HG03457 (cell line): ENCODE measurements at regions not wholly inside any gene's neighbourhood (a gene's known extent, or its start where the extent isn't known, plus 50 kb on each side); places are given as distances from the start of the nearest gene placed in this dataset.

Experiments
- ATAC-seq: cut with Tn5 transposase; IDR thresholded peaks from one replicate; pipeline ENCODE4 v1.9.1; 2021; ENCODE audit warnings: moderate number of reproducible peaks; ENCODE audit not compliant: unreplicated experiment

DNA sequence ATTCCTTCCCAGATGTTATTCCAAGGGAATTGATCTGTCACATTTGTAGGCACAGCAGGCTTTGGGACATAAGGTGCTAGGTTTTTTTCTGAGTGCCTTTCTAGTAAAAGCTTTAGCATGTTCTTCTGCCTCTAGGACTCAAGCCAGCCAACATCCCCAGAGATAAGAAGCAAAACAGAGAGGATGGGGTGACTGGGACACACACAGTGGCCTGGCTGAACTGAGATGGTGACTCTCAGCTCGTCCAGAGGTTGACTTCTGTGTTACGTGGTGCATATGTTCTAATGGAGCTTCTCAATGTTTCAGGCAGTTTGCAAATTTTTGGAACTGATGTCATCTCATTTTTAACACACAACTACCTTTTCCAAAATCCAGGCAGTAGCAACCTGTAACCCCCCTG is 188.1 kb upstream of the CELF2 start:
- no peak for ATAC-seq

DNA sequence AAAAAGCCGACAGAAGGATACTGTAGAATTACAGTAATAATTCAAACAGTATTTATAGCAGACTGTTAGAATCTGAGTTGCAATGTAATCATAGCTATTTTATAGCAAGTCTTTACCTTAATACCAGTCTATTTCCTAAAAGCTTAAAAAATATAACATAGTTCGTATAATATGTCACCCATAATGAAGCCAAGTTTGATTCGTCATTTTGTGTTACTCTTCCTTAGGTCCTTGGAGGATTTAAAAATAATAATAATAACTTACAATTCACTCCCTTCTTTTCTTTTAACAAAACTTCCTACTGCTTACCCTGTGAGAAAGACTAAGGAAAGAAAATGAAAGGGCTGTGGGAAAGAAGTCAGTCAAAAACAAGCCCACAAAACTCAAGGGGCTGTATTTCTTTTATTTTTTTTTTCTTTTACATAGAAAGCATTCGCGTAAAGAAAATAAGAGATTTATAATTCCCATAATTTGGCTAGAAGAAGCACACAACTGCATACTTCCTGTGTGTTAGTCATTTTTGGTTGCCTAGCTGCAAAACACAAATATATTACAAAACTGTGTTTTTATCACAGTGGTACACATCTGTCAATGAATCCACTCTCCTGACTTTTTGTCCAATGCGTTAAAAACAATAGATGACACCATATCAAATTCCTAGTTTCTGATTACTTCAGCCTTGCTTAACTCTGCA is 187.2 kb upstream of the CELF2 start:
- ATAC-seq, result no peak

DNA sequence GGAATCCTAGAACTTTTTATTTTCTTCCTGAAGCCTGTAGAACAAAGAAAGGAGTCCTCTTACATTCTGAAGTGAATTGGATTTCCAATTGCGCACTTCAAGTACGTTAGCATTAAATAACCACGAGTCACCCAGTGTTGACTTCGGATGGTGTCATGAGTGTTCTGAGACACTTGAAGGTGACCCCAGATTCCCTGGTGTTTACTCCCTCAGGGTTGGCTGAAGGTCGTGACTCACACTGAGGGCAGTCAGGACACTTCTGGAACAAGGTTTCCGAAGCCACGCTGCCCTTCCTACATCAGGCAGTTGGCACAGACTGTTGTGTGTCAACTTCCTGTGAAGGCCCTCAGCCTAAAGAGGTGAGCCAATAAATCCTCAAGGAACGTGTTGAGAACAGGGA is 186.6 kb upstream of the CELF2 start:
- no peak for ATAC-seq

DNA sequence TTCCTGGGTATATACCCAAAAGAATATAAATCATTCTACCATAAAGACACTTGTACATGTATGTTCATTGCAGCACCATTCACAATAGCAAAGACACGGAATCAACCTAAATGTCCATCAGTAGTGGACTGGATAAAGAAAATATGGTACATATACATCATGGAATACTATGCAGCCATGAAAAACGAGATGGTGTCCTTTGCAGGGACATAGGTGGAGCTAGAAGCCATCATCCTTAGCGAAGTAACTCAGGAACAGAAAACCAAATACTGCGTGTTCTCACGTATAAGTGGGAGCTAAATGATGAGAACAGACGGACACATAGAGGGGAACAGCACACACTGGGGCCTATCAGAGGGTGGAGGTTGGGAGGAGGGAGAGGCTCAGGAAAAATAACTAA is 183.7 kb upstream of the CELF2 start:
- ATAC-seq, result no peak

DNA sequence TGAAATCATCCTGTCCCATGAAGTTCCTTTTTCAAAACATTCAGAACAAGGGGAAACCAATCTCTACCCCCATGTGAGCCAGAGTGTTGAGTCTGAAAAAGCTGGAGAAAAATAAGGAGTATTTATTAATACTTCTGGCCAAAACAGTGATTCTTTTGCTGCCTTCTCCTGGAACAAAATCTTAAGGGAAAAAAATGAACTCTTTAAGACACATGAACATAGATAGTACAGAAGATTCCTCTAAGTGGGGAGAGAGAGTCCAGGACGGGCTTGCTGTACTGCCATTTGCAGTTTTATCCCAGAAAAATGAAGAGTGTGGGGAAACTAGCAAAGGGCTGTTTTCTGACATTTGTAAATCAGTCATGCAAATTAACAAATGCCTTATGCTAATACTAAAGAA is 173.4 kb upstream of the CELF2 start:
- no peak for ATAC-seq

DNA sequence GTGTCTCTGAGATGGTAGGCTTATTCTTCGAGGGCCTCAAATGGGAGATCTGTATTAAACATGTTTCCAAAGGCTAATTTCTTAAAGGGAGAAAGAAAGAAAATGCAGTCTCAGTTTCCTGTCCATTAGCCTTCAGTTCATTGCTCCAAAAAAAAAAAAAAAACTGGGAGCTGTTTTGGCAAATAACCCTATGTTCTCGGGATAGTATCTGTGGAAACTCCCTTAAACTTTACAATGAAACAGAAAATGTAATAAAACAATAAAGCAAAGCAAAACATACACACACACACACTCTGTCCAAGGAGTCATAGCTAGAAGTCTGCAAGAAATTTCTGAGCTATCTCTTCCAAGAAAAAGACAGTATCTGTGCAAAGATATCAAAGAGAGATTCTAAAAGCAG is 172.5 kb upstream of the CELF2 start:
- ATAC-seq, result no peak

DNA sequence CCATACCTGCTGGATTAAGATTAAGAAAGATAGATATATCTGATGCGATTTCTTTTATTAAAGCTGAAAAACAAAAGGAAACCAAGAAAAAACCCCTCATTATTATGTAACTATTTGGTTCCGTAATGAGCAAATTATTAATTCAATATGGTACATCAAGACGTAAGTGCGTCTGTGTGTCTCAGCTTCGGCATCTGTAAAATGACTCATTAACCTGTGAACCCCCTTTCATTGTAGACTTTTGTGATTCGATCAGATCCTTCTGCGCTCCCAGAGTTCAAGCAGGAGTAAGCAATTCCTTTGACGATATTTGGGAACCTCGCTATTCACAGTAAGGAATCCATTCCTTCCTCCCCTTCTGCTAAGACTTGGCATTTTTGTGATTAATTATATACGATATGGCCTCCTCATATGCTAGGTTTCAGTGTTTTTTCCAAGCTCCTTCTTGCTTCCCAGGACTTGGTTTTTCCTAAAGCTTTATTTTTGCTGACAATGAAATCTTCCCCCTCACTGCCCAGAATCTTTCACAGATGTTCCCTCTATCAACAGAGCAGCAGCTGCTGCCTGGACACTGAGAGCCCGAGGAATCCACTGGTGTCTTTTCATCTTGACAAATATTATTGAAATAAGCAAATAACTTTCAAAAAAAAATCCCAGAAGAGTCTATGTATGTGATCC is 171.7 kb upstream of the CELF2 start:
- ATAC-seq, result no peak

DNA sequence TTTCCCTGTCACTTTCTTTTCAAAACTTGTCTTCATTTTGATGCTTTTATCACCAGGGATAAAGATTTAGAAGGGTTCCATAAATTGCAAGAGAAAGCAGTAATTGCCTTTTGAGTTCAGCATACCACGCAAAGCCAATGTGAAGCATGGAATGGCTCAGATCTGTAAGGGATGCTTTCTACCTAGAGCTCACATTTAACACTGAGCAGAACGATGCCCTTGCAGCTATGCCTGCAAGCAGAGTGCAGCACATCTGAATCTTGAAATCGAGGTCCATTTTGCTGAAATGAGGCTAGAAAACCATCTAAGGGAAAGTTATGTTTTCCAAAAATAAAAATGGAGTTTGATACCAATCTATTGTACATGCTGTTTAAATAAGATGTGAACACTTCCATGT is 171.2 kb upstream of the CELF2 start:
- no peak for ATAC-seq

DNA sequence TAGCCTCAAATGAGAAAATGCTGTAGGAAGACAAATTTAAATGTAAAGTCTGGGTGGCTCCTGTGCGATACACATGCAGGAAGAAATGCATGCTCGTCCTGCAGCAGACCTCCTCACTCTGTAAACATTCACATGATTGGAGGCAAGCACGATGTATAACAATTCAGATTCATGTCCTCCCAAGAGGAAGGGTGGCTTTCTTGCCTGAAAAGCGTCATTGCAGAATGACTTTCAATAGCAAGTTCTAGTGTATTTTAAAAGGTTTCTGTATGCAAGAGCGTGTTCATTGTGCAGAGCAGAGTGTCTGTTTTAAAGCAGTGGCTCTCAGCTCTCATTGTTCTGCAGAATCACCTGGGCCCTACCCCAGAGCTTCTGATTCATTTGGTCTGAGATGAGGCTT is 170.3 kb upstream of the CELF2 start:
- ATAC-seq, result no peak

DNA sequence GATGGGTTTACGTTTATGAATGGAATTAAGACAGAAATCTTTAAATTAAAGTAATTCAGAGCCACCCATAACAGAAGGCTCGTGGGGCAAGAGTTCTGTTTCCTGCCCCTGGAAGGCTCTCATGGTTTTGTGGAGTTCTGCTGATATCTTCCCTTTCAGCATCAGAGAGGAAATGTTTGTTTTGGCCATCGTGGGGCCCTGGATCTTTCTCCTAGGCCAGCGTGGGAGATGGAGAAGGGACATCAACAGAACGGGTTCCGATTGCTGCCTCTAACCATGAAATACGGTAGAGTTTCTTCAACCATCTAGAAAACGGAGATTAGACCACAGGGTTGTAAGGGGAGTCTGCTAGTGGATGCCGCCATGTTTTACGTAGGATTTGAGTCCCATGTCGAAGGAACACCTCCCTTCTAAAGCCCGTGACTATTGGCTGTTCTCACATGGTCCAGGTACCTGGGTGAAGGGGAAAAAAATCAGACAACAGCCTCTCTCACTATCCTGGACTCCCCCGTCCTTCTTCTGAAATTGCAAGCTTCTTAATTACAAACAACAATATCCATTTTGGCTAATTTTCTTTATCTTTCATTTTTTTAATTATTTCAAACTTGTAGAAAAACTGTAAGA is 169.1 kb upstream of the CELF2 start:
- no peak for ATAC-seq

DNA sequence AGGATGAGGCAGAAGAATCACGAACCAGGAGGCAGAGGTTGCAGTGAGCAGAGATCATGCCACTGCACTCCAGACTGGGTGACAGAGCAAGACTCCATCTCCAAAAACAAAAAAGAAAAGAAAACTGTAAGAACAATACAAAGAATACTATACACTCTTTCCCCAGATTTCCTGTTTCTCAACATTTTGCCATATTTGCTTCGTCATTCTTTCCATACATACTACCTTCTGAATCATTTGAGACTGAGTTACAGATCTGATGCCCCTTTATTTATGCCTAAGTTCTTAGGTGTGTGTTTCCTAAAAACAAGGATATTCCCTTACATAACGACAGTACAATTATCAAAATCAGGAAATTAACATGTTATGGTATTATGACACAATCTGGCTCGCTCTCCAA is 168.4 kb upstream of the CELF2 start:
- no peak for ATAC-seq

DNA sequence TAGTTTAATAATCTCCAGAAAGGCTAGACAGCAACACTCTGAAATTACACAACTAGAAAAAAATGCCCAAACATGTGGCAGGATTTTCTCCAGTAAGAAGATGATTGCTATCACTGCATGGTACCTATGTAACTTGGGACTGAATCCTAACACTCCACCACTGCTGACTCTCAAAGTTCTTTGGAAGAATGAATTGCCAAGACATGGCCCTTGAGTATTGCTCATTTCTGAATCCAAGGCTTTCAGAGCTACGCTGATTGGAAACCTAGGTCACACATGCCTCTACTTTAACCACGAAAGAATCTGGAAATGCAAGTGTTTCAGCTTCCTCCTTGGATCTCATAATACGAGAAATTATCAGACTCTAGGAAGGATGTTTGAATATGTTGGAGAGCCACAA is 167.5 kb upstream of the CELF2 start:
- no peak for ATAC-seq

DNA sequence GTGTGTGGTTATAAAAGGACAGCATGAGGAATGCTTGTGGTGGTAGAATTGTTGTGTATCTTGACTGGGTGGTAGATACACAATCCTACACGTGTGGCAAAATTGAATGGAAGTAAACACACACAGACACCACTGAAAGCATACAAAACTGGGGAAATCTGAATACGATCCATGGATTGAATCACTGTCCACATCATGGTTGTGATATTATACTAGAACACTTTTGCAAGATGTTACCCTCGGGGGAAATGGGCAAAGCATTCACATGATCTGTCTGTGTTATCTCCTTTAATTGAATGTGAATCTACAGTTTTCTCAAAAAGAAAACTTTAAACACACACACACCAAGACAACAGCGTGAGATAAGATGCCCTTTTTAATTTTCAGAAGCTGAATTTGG is 165.2 kb upstream of the CELF2 start:
- no peak for ATAC-seq

DNA sequence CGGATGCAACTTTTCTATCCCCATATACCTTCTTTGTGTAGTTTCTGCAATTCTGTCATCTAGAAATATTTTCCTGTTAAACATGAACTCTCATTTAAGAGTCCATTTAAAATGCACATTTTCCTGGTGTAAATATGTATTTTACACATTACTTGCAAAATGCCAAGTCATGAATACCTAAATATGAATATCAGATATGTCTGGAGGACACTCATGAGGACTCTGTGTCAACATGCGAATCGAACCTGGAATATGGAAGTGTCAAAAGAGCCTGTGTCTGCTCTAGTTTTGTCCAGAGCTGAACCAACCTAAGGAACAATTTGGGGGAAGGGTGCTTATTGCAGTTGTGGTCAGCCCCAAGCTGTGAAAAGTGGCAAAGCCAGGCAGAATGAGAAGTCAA is 163.7 kb upstream of the CELF2 start:
- no peak for ATAC-seq

DNA sequence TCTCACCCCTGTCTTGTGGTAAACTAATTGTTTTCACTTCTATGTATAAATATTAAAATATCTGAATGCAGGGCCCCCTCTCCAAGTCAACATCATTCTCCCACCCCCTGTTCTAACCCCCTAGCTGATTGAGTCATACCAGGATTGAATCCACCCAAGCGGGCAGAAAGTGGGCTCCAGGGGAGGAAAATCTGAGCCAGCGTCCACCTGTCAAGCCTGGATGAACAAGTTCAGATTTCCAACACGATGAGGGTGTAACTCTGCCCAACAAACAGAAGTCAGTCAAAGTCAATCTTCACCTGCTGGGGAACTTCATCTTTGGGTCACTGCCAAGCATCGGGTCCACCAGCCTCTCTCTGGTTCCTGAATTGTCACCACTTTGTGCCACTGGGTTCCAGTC is 162.9 kb upstream of the CELF2 start:
- no peak for ATAC-seq

DNA sequence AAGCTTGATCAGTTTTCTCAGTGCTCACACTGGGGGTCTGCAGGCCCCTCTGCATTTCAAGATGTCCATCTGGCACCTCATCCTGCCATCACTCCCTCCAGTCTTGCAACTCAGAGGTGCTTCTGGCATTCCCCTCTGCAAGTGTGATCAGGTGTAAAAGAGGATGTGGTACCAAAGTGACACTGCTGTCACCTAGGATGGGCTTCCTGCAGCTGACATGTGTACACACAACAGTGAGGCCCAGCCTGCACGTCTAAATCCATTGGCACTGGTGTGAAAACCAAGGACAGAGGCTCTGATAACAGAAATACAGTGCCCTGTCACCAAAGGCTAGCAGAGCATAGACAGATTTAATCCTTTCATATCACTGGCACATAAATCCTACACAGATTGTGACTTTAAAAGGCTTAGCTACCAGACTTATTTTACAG is 162.5 kb upstream of the CELF2 start:
- ATAC-seq, result no peak

DNA sequence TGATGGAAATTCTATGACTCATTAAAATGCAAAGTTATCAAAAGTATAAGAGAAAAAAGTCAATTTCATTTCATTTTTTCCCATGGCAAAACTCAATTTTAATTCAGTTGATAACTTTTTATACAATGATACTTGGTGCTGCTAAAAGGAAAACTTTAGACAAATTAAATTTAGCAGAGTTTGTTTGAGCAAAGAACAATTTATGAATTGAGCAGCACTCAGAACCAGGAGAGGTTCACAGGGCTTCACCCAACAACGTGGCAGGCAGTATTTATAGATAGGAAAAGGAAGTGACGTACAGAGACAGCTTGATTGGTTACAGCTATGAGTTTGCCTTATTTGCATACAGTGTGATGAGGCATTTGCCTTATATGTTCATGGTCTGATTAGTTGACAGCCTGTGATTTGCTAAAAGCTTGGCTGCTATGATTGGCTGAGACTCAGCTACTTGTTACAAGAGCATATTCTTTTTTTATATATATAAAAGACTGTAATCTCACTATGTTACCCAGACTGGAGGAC is 157.2 kb upstream of the CELF2 start:
- no peak for ATAC-seq

DNA sequence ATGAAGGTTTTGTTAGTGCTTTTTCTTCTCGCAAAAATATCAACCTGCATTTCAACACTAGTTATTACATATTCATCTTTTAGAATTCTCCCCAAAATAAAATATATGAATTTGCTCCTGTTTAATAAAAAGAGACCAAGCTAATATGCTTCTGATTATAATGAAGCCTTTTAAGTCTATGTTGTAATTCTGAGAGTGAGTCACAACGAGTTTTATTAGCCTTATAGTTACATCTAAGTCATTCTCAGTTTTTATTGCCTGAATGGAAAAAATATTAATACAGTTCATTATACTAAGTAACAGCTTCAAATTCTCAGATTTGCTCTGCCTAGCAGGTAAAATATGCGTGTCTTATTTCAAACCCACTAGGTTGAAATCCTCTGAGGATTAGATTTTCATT is 152.4 kb upstream of the CELF2 start:
- ATAC-seq, result no peak

DNA sequence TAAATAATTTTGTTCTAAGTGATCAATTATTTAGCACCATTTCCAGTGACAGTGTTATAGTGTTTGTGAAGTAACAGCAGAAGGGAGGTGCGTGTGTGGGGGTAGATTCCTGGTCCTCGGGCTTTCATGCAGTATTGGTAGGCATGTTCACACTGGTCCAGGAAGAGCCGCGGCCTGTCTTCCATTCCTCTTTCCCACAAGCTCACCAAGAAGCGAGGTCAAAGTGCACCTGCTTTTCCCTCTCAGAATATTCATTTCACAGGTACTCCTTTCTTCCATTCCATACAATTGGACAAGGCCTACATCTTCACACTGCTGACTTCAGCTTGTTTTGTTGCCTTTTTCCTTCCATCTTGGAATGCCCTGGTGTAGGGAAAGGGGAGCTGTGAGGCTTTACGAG is 151.8 kb upstream of the CELF2 start:
- no peak for ATAC-seq

DNA sequence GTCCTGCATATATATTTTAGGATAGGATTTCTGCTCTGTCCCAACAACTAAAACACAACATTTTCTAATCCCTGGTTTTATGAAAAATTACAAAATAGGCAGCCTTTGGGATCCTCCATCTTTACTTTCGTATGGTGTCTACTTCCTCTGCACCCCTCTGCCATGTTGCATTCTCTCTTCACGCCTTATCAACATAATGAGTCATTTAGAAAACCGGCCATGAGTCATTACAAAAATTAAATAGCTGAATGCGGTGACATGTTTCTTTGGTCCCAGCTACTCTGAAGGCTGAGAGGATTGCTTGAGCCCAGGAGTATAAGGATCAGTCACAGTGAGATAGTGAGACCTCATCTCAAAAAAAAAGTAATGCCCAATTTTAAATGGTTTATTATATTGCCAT is 148.1 kb upstream of the CELF2 start:
- peak; percentile 70 for ATAC-seq

DNA sequence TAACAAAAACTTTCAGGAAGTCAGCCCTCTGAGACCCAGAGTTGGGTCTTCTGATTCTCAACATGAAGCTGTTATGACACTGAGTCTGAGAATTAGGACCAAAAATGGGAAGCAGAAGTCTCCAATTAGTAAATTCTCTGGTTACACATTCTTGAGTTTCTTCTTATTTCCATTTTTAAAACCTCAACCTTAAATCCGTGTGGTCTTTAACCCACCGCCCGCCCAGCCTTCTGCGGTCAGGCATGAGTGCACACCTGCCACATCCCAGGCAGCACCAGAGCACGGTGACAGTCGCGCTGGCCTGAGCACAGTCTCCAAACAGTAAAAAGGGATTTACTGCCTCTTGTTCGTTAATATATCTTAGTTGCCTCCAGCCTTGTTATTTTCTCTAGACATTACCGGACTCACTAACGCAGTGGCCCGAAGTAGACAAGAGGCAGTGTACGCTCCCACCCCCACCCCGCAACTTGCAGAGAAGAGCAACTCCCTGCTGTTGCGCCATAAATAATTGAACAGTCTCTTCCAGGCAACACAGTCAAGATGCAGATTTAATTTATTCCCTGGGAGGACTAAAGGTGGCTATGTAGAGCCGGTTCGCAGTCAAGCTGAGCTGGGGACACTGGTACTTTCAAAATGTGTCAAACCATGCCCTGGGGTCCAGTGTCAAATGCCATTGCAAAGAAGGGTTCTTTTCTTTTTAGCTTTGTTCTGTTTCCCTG is 147.0 kb upstream of the CELF2 start:
- no peak for ATAC-seq

DNA sequence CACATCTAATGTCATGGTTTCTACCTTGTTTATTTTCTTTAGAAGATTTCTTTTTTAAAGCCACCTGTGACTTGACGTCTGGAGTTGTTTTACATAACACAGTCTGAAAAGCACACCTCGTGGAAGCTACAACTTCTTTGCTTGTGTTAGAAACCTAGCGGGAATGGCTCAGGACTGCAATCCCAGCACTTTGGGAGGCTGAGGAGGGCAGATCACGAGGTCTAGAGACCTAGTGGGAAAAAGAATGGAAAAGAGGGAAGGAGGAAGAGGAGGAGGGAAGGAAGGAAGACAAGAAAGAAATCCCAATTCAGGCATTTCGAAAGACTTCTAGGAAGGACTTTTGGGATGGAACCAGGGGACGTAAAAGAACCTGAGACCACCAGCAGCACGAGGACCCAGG is 146.3 kb upstream of the CELF2 start:
- ATAC-seq, result no peak
